Hypothalamus (tissue), 51 donors: ENCODE measurements at regions not wholly inside any gene's neighbourhood (a gene's known extent, or its start where the extent isn't known, plus 50 kb on each side); places are given as distances from the start of the nearest gene placed in this dataset.
"Not testable (repeated sequence)": the region's sequence is repeated elsewhere in the genome, so short reads cannot be mapped to it uniquely, and the experiment has no call there.

Experiments
- DNase-seq, 51 donors: peaks; one replicate each; lab custom pipeline; 2025; lab: John Stamatoyannopoulos, UW

GRCh38 chr15:38614621-38615020 lies 50.0 kb upstream of the RASGRP1 start:
- no peak for DNase-seq

- no peak for DNase-seq
These were observed 53.2 kb upstream of the RASGRP1 start for GRCh38 chr15:38617831-38618230.

DNA sequence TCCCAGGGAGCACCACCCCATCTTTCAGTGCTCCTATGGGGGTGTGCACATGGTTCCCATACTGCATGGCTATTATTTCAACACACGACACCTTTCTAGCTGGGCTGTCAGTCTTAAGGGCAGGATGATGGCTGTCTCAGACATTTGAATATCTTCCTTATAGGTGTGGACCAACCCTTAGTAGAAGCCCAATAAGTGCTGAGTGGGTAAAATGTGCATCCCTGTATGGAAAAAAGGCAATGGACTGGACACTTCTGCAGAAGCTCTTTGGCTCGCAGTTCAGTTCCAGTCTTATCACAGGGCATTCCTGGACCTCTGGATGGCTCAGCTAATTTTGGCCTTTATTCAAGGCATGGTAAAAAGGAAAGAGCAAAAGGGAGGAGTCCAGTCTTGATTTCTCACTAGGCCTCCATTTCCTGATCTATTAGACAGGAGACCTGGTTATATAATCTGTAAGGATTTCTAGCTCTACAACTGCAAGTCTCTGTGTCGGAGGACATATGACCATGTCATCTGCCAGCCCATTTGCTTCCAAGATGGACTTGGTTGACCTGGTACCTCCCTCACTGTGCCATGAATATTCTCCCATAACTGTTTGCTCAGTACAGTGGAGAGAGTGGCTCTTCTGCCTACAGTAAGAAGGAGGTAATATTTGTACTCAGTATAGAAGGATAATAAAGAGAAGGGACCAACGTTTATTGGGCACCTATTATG lies 53.8 kb upstream of the RASGRP1 start:
- DNase-seq = no peak

DNA sequence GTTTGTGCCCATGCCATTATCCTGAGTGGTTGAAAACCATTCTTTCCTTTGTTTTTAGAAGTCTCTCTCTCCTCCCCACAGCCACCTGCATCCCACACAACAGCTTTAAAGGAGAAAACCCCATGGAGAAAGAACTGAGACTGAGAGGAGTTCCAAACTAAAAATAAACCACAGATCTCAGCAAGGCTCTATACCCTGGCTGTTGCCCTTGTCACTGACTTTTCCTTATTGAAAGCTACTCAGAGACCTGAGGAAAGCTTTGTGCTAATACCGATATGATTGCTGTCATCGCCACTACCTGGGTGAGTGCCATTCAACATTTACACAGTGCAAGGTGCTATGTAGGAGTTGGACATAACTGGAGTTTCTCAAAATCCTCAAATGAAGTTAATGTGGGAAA lies 55.5 kb upstream of the RASGRP1 start:
- no peak for DNase-seq

DNA sequence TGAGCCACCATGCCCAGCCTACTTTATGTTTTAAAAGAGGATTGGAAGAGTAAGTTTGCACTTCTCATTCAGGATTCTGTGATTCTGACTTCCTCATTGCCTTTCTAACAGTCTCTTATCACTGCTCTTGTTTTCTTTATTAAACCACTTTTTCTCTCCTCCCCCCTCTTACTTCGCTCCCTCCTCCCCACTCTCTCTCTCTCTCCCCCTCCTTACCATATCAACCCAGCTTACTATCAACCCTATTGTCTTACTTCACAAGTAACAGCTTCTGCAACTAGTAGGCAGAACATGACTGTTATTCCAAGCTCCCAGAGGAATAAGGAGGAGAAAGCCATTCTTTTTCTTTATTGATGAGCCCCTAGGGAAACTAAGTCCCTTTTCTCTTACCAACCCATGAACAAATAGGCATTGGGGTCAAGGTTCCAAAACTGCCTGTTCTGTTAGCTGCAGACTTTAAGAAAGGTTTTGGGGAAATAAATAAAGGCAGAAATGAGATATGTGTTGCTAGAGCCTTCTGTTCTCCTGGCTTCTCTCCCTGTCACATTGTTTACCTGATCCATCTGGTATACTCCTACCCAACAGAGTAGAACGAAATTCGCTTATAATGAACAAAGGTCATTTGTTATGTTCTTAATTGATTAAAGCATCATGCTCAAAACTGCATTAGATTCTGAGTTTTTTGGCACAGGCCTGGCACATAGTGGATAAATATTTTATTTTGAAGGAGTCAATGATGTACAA lies 56.4 kb upstream of the RASGRP1 start:
- DNase-seq = no peak

- no peak for DNase-seq
These were observed 57.7 kb upstream of the RASGRP1 start for GRCh38 chr15:38622304-38622703.

GRCh38 chr15:38622908-38623307 lies 58.3 kb upstream of the RASGRP1 start:
- DNase-seq = no peak

DNA sequence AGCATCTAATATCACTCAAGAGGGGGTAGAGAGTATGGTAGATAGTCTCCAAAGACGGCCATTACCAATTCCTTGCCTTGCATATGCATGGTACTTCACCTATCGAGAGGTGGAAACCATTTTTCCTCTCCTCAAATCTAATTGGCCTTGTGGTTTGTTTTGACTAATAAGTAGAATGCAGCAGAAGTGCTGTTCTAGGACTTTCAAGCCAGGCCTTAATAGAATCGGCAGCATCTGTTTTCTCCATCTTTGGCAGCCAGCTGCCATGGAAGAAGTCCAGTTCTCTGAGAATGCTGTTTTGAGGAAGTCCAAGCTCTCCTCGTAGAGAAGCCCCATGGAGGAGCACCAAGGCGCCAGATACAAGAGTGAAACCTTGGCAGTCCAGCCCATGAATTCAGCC lies 59.1 kb upstream of the RASGRP1 start:
- no peak for DNase-seq

GRCh38 chr15:38624244-38625205 lies 59.9 kb upstream of the RASGRP1 start:
- DNase-seq = peak in 1 of 51 donors; percentile 16

- no peak for DNase-seq
These were observed 61.3 kb upstream of the RASGRP1 start for GRCh38 chr15:38625886-38626285.

DNA sequence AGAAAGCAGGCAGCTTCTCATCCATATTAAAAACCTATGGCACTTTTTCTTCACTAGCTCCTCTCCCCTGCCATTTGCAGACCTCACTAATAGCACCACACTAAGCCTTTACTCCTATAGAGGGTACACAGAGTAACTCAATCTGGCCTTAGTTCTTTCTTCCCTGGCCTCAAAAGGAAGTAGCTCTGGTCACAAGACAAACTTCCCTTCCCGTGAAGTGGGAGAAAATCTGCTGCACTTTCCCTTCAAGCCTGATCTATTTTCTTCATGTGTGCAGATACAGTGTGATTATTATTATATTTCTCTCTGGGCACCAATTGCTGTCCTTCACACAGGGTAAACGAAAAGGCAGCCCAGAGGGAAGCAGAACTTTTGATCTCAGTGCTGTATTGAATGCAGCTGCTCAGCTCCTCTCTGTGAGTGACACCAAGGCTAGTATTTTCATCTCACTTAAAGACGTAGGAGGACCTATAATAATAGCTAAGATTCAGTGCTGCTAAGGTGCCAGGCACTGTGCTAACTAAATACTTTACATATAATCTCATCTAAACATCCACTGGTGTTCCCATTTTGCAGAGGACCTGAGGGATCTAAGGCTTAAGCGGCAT lies 61.9 kb upstream of the RASGRP1 start:
- DNase-seq = peak in 3 of 51 donors; percentile 2 to 39 (median 10)

- DNase-seq = peak in 1 of 51 donors; percentile 3
These were observed 63.2 kb upstream of the RASGRP1 start for GRCh38 chr15:38627689-38628277.

- no peak for DNase-seq
These were observed 66.8 kb upstream of the RASGRP1 start for GRCh38 chr15:38631119-38632075.

DNA sequence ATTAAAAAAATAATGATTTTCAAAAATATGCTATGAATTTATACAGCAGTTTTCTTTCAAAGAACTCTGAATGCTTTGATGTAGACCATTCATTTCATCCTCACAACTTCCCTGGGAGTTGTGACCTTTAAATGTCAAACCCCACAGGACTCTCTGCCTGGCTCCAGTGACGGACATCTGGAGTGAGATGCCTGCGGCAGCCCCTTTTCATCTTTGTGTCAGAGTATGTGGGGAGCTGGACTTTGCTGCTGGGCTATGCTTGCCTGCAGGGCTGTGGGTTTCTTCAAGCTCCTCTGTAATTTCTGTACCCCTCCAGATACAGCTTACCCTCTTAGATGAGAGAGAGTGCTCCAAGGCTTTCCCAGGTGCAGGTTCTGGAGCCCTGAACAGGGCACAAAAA lies 70.6 kb upstream of the RASGRP1 start:
- no peak for DNase-seq

DNA sequence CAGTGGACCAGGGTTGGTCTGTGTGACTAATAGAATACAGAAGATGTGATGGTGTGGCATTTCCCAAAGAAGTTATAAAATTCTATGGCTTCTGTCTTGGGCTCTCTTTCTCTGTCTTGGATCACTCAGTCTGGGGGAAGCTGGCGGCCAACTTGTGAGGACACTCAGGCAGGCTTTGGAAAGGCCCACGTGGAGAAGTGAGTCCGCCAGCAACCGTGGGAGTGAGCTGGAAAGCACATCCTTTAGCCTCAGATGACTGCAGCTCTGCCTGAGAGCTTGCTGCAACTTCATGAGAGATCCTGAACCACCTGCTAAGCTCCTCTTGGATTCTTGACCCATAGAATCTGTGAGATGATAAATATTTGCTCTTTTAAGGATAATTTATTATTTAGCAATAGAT lies 72.0 kb upstream of the RASGRP1 start:
- DNase-seq = peak in 1 of 51 donors; percentile 52

- DNase-seq = no peak
These were observed 73.5 kb upstream of the RASGRP1 start for GRCh38 chr15:38638126-38638525.

DNA sequence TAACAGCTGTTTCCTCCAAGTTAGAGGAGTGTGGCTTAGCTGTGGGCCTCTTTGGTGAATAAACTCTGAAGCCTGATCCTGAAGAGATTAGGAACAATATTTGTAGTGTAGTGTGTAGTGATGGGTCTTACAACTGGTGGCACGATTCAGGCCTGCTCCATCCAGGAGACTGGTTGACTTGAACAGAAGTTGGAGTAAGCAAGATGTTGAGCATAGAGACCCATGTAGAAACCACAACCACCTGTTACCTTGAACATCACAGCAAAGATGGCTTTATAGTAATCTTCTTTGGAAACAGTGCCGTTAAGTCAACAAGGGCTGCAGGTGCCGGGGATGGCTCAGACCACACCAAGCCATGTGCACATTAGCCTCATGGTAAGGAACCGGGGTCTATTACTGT lies 74.2 kb upstream of the RASGRP1 start:
- no peak for DNase-seq

DNA sequence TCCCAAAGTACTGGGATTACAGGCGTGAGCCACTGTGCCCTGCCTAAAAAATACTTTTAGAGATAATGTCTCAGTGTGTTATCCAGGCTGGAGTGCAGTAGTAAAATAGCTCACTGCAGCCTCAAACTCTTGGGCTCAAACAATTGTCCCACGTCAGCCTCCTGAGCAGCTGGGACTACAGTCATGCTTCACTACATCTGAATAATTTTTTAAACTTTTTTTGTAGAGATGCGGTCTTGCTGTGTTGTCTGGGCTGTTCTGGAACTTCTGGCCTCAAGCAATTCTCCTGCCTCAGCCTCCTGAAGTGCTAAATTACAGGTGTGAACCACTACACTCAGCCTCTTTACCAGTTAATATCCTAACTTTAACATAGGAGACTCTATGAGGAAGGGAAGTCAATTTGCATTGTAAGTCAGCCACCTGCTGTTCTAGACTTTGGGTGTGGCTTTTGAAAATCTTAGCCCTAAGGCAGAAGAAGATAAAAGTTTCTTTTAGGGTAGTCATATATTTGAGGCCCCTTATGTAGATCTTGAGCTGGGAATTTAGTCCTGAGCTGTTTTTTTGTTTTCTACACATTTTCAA lies 78.2 kb upstream of the RASGRP1 start:
- no peak for DNase-seq

- not testable (repeated sequence) for DNase-seq
These were observed 79.7 kb upstream of the RASGRP1 start for GRCh38 chr15:38644353-38644752.
